A549 (cell line): ENCODE measurements at regions not wholly inside any gene's neighbourhood (a gene's known extent, or its start where the extent isn't known, plus 50 kb on each side); places are given as distances from the start of the nearest gene placed in this dataset.

ENCODE experiments used
- ATAC-seq, 2 experiments: fragments of 200-7000 bp in 1 of 2; fragments of >200 bp in 1 of 2; cut with Nextera tagmentation in 1 of 2; cut with Tn5 transposase in 1 of 2; 3 replicates each; pipeline versions ENCODE4 v1.8.0 to v1.9.1; 2018 to 2020; ENCODE audit warnings: mild to moderate bottlenecking in 1 of 2, moderate library complexity in 1 of 2
- CTCF ChIA-PET: fragments of 300-600 bp; sonication (Branson Sonifier 250); formaldehyde crosslinking; extraction: SDS; loops from one replicate; lab custom pipeline; 2021; ENCODE audit warnings: antibody characterized with exemption, inconsistent platforms; lab: Yijun Ruan, JAX
- POLR2A ChIA-PET: fragments of 350-600 bp; formaldehyde crosslinking; extraction: SDS; loops from one replicate; lab custom pipeline; 2021; ENCODE audit warnings: antibody characterized with exemption, inconsistent platforms; lab: Yijun Ruan, JAX
- DNase-seq, 2 experiments: peaks; one replicate each; pipeline versions ENCODE4 v3.0.0 to v3.0.0-alpha.2; 2011 to 2016; ENCODE audit warnings: low read depth in 1 of 2, low spot score in 1 of 2
- FAIRE-seq: peaks from 2 replicates; lab custom pipeline; 2011; peaks lifted over from hg19 to GRCh38; lab: Jason Lieb, UNC
- H3K27ac ChIP-seq, 2 experiments: fragments of >200 bp; sonication (Bioruptor Twin); formaldehyde crosslinking; 3 replicates each; pipeline ENCODE4 v1.5.1; 2016 to 2017
- H3K4me1 ChIP-seq: fragments of >200 bp; sonication (Bioruptor Twin); formaldehyde crosslinking; 3 replicates; pipeline ENCODE4 v1.6.1; 2016
- H3K4me2 ChIP-seq: fragments of >200 bp; sonication (Bioruptor Twin); formaldehyde crosslinking; 3 replicates; pipeline ENCODE4 v1.6.1; 2016
- H3K4me3 ChIP-seq: fragments of >200 bp; sonication (Bioruptor Twin); formaldehyde crosslinking; 3 replicates; pipeline ENCODE4 v1.5.1; 2016
- H3K9me3 ChIP-seq: fragments of >200 bp; sonication (Bioruptor Twin); formaldehyde crosslinking; 3 replicates; pipeline ENCODE4 v1.6.1; 2016
- BCL3 ChIP-seq: fragments of >200 bp; sonication (Bioruptor Twin); formaldehyde crosslinking; IDR thresholded peaks from 3 replicates; pipeline ENCODE4 v1.6.1; 2016
- BHLHE40 ChIP-seq: IDR thresholded peaks from 2 replicates; pipeline ENCODE4 v1.6.1; 2012; ENCODE audit warnings: low read depth, low read length, inconsistent platforms
- CBX2 ChIP-seq: fragments of 200-600 bp; sonication (generic); IDR thresholded peaks from 2 replicates; pipeline ENCODE4 v1.6.1; 2016; ENCODE audit warnings: low read depth, mild to moderate bottlenecking, borderline replicate concordance
- CBX8 ChIP-seq: fragments of 200-600 bp; sonication (generic); IDR thresholded peaks from 2 replicates; pipeline ENCODE4 v1.6.1; 2016
- EHMT2 ChIP-seq: fragments of 200-600 bp; sonication (generic); IDR thresholded peaks from 2 replicates; pipeline ENCODE4 v1.6.1; 2016; ENCODE audit warnings: antibody characterized with exemption, low read depth, mild to moderate bottlenecking, moderate library complexity
- ELK1 ChIP-seq: fragments of 150-350 bp; IDR thresholded peaks from 2 replicates; pipeline ENCODE4 v1.6.1; 2014; ENCODE audit warnings: low read depth, mild to moderate bottlenecking, low read length
- ESRRA ChIP-seq: fragments of 150-350 bp; IDR thresholded peaks from 2 replicates; pipeline ENCODE4 v1.6.1; 2014; ENCODE audit warnings: mild to moderate bottlenecking, low read length, borderline replicate concordance
- HMGXB4 ChIP-seq: fragments of 250-450 bp; sonication (Bioruptor Pico); IDR thresholded peaks from 2 replicates; pipeline ENCODE4 v1.5.0; 2021; ENCODE audit warnings: mild to moderate bottlenecking, moderate library complexity, borderline replicate concordance
- HOXA7 ChIP-seq: fragments of 250-450 bp; sonication (Bioruptor Pico); IDR thresholded peaks from 2 replicates; pipeline ENCODE4 v1.5.0; 2020; ENCODE audit warnings: mild to moderate bottlenecking, moderate library complexity
- HOXB13 ChIP-seq: fragments of 250-450 bp; sonication (Bioruptor Pico); IDR thresholded peaks from 2 replicates; pipeline ENCODE4 v1.5.0; 2020; ENCODE audit warnings: low read depth, mild to moderate bottlenecking, moderate library complexity
- JUN ChIP-seq, 2 experiments: fragments of >200 bp; sonication (Bioruptor Twin); formaldehyde crosslinking; IDR thresholded peaks; 2 replicates in 1 of 2; 3 replicates in 1 of 2; pipeline ENCODE4 v1.6.1; 2016 to 2017
- MAFK ChIP-seq: fragments of 450-650 bp; IDR thresholded peaks from 2 replicates; pipeline ENCODE4 v1.6.1; 2014; ENCODE audit not compliant: partially characterized antibody
- MYC ChIP-seq: IDR thresholded peaks from 2 replicates; pipeline ENCODE4 v1.6.1; 2012; ENCODE audit warnings: mild to moderate bottlenecking, inconsistent platforms, low read length, improper control_type of control experiment, borderline replicate concordance
- NFE2L2 ChIP-seq: fragments of 150-350 bp; conservative IDR thresholded peaks from 2 replicates; pipeline ENCODE4 v1.6.1; 2014; ENCODE audit warnings: low read length
- NPAS2 ChIP-seq: fragments of 250-450 bp; sonication (Bioruptor Pico); IDR thresholded peaks from 2 replicates; pipeline ENCODE4 v1.8.0; 2022; ENCODE audit warnings: mild to moderate bottlenecking, moderate library complexity, borderline replicate concordance
- NR3C1 ChIP-seq: fragments of >200 bp; sonication (Bioruptor Twin); formaldehyde crosslinking; IDR thresholded peaks from 3 replicates; pipeline ENCODE4 v1.6.1; 2017
- RCOR1 ChIP-seq: fragments of 150-350 bp; IDR thresholded peaks from 2 replicates; pipeline ENCODE4 v1.6.1; 2014; ENCODE audit warnings: antibody characterized with exemption, low read length, low read depth
- REST ChIP-seq: fragments of 200-600 bp; sonication (generic); IDR thresholded peaks from 2 replicates; pipeline ENCODE4 v1.6.1; 2016; ENCODE audit warnings: antibody characterized with exemption, mild to moderate bottlenecking, moderate library complexity
- SMC3 ChIP-seq: fragments of >200 bp; sonication (Bioruptor Twin); formaldehyde crosslinking; IDR thresholded peaks from 3 replicates; pipeline ENCODE4 v1.6.1; 2018; ENCODE audit warnings: inconsistent platforms
- TFCP2L1 ChIP-seq: fragments of 250-450 bp; sonication (Bioruptor Pico); IDR thresholded peaks from 2 replicates; pipeline ENCODE4 v1.5.0; 2021; ENCODE audit warnings: mild to moderate bottlenecking
- USF2 ChIP-seq: fragments of 450-650 bp; IDR thresholded peaks from 2 replicates; pipeline ENCODE4 v1.6.1; 2014; ENCODE audit warnings: antibody characterized with exemption
- ZFP36 ChIP-seq: fragments of 450-650 bp; IDR thresholded peaks from 2 replicates; pipeline ENCODE4 v1.6.1; 2014; ENCODE audit warnings: borderline replicate concordance; ENCODE audit not compliant: partially characterized antibody
- ZSCAN20 ChIP-seq: fragments of 250-450 bp; sonication (Bioruptor Pico); IDR thresholded peaks from 2 replicates; pipeline ENCODE4 v1.8.0; 2022; ENCODE audit warnings: mild to moderate bottlenecking, moderate library complexity
- WGBS: methylation state at CpG from one replicate; pipeline ENCODE4 v1.1.6; 2017; ENCODE audit errors: missing lambda C conversion rate; 5-methylcytosine and 5-hydroxymethylcytosine counted together

- no peak overlapping the region for H3K27ac ChIP-seq
- FAIRE-seq, result no peak
- TF ChIP-seq HOXB13 (CRISPR knock-in tag) (no peak), CBX2 (no peak), NFE2L2 (no peak), ZFP36 (no peak), BHLHE40 (no peak), ESRRA (no peak), SMC3 (no peak), ELK1 (no peak)
- TF ChIP-seq, all 56 proteins: peak for 0
- WGBS, result 82% methylated on average over 2 of the region's 2 CpGs
- Histone ChIP-seq H3K4me3 (no peak overlapping the region), H3K4me2 (no peak overlapping the region), H3K4me1 (peaks cover 3% of the 10 kb centered on the region; the same call in 1 of the 3 replicates), H3K9me3 (no peaks in the 10 kb centered on the region)
- ChIA-PET CTCF (no interaction called here), POLR2A (no interaction called here)
- DNase-seq (no peak), ATAC-seq (no peak)
Observed at GRCh38 chr12:58169826-58170225, 228.5 kb downstream of the ATP23 start.

- DNase-seq, result no peak
- no peak overlapping the region for H3K4me2 ChIP-seq
- no peak for ATAC-seq
Observed at GRCh38 chr12:58171914-58172313, 230.5 kb downstream of the ATP23 start.

More at GRCh38 chr12:58171914-58172313, 230.5 kb downstream of the ATP23 start:
- H3K27ac ChIP-seq, result no peak overlapping the region
- 74% methylated on average over 2 of the region's 2 CpGs for WGBS
- no peak for TF ChIP-seq HOXA7 (CRISPR knock-in tag)
- TF ChIP-seq NR3C1, result no peak
- TF ChIP-seq ZFP36, result no peak
- no peak for TF ChIP-seq REST
- no peak for TF ChIP-seq ZSCAN20 (CRISPR knock-in tag)
- TF ChIP-seq CBX8, result no peak
- no peak for TF ChIP-seq TFCP2L1 (CRISPR knock-in tag)
- no peak for TF ChIP-seq JUN (IDR thresholded peaks at IDR 0.05)
- TF ChIP-seq RCOR1, result no peak
- TF ChIP-seq HOXB13 (CRISPR knock-in tag), result no peak
- TF ChIP-seq EHMT2, result no peak
- no peak for TF ChIP-seq BHLHE40
- TF ChIP-seq MAFK, result no peak
- no peak for TF ChIP-seq NPAS2
- TF ChIP-seq BCL3, result no peak
- TF ChIP-seq HMGXB4, result no peak
- TF ChIP-seq USF2, result no peak
- no peak for TF ChIP-seq MYC
- TF ChIP-seq, all 56 proteins: peak for 0
- POLR2A ChIA-PET, result no interaction called here
- no peak for FAIRE-seq
- no peak overlapping the region for H3K4me3 ChIP-seq
- peaks cover 3% of the 10 kb centered on the region; the same call in 1 of the 3 replicates for H3K4me1 ChIP-seq
- H3K9me3 ChIP-seq, result no peaks in the 10 kb centered on the region
- CTCF ChIA-PET, result no interaction called here
